Nephron progenitor cell (in vitro differentiated cells): ENCODE measurements at regions not wholly inside any gene's neighbourhood (a gene's known extent, or its start where the extent isn't known, plus 50 kb on each side); places are given as distances from the start of the nearest gene placed in this dataset.

ENCODE experiments used
- DNase-seq: peaks from one replicate; pipeline ENCODE4 v3.0.0; 2021
- H3K27ac Mint-ChIP-seq: 2 replicates; pipeline ENCODE4 v1.8.0; 2021; ENCODE audit warnings: mild to moderate bottlenecking, moderate library complexity, mixed read lengths
- H3K27me3 Mint-ChIP-seq: 2 replicates; pipeline ENCODE4 v1.8.0; 2021; ENCODE audit warnings: mild to moderate bottlenecking, low read depth, mixed read lengths; ENCODE audit not compliant: poor library complexity
- H3K36me3 Mint-ChIP-seq: 2 replicates; pipeline ENCODE4 v1.8.0; 2021; ENCODE audit warnings: low read depth, mixed read lengths
- H3K4me1 Mint-ChIP-seq: 2 replicates; pipeline ENCODE4 v1.8.0; 2021; ENCODE audit warnings: mixed read lengths
- H3K4me3 Mint-ChIP-seq: 2 replicates; pipeline ENCODE4 v1.8.0; 2021; ENCODE audit warnings: mild to moderate bottlenecking, moderate library complexity, mixed read lengths
- H3K9me3 Mint-ChIP-seq: 2 replicates; pipeline ENCODE4 v1.8.0; 2021; ENCODE audit warnings: mild to moderate bottlenecking, moderate library complexity, mixed read lengths
- CTCF ChIP-seq: fragments of 200-600 bp; sonication (generic); IDR thresholded peaks from 2 replicates; pipeline ENCODE4 v1.5.0; 2021; ENCODE audit warnings: antibody characterized with exemption

DNA sequence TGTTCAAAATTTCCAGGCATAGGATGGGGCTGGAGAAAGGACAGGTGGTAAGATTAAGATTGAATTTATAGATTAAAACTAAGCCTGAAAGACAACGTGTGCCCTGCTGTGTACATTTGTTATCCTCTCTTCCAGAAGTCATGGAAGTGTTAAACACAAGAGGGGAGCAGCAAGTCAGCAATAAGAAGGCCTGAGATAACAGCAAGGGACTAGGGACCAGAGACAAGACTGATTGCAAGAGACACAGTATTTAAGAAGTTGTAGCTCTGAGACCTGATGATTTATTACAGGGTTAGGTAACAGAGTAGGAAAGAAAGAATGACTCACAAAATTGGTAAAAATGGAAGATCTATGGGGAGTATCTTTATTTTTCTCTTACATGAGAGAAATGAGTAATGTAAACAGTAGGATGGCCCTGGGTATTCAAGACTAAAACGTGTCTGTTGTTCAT lies 55.7 kb upstream of the COL1A2 start:
- Mint-ChIP-seq H3K9me3 (no peaks in the 10 kb centered on the region), H3K36me3 (no peaks in the 10 kb centered on the region), H3K4me1 (peaks cover 40% of the 10 kb centered on the region), H3K27ac (peak overlapping the region; percentile 54), H3K4me3 (peak overlapping the region; percentile 5), H3K27me3 (no peaks in the 10 kb centered on the region)
- no peak for TF ChIP-seq CTCF
- no peak for DNase-seq

DNA sequence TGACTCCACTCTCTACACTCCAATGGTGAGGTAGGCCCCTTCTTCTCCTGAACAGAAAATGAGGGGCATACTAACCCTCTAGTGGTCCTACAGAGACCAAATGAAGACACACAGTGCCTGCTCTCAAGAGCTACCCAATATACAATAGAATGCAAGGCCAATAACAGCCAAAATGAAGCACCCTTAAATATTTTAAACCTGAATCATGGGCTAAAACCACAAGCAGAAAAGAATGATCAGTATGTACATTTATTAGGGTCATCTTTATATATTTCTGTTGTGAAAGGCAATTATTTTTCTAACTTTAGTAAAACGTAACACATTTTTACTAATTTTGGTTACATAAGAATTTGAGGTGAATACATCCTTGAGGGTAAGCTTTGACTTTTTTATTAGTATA lies 49.9 kb upstream of the COL1A2 start:
- Mint-ChIP-seq H3K4me3 (no peak overlapping the region), H3K36me3 (no peaks in the 10 kb centered on the region), H3K27ac (peak overlapping the region; percentile 62), H3K4me1 (peaks cover 40% of the 10 kb centered on the region), H3K9me3 (no peaks in the 10 kb centered on the region), H3K27me3 (peaks cover 8% of the 10 kb centered on the region)
- DNase-seq, result no peak
- no peak for TF ChIP-seq CTCF
